ENCODE measurements at regions not wholly inside any gene's neighbourhood (a gene's known extent, or its start where the extent isn't known, plus 50 kb on each side); places are given as distances from the start of the nearest gene placed in this dataset.
"Not testable (repeated sequence)": the region's sequence is repeated elsewhere in the genome, so short reads cannot be mapped to it uniquely, and the experiment has no call there.

DNA sequence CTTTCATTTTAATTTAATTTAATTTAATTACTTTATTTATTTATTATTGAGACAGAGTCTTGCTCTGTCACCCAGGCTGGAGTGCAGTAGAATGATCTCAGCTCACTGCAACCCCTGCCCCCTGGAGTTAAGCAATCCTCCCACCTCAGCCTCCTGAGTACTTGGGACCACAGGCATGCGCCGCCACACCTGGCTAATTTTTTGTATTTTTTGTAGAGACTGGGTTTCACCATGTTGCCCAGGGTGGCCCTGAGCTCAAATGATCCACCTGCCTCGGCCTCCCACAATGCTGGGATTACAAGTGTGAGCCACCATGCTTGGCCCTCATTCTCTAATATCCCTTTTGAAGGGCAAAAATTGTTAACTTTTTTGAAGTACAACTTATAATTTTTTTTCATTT lies 92.9 kb downstream of the XRCC2 start:
- Histone ChIP-seq H3K27me3 (ENCODE audit: insufficient read depth, low read depth, severe bottlenecking) (no peaks in the 10 kb centered on the region), H3K36me3 (no peaks in the 10 kb centered on the region), H3K4me3 (ENCODE audit: low read depth, low read length) (no peak overlapping the region), H3K9me3 (ENCODE audit: severe bottlenecking) (no peaks in the 10 kb centered on the region), H3K27ac (no peak overlapping the region)
- DNase-seq: no peak
- TF ChIP-seq CTCF (IDR thresholded peaks at IDR 0.05; ENCODE audit: low read depth, low read length): no peak

DNA sequence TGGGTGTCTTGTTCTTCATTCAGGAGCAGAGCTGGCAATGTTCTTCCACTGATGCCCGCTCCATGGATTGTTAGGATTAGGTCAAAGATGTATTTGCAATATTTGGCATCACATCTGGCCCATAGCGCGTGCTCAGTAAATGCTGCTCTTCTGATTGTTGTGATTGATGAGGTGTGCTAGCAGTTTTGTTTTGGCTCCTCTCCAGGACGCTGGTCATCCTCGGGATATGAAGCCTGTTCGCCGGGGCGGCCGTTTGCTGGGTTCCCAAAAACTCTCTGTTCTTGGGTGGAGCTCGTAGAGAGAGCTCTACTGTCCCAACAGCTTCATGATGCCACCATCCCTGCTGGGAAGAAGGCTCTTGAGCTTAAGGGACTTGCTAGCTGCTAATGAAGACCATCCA lies 96.9 kb downstream of the XRCC2 start:
- no peak for DNase-seq
- TF ChIP-seq CTCF (IDR thresholded peaks at IDR 0.05; ENCODE audit: low read depth, low read length): no peak
- H3K9me3 ChIP-seq (ENCODE audit: severe bottlenecking): no peaks in the 10 kb centered on the region
- no peaks in the 10 kb centered on the region for H3K36me3 ChIP-seq
- H3K27me3 ChIP-seq (ENCODE audit: insufficient read depth, low read depth, severe bottlenecking): no peaks in the 10 kb centered on the region
- no peak overlapping the region for H3K27ac ChIP-seq
- no peak overlapping the region for H3K4me3 ChIP-seq (ENCODE audit: low read depth, low read length)

DNA sequence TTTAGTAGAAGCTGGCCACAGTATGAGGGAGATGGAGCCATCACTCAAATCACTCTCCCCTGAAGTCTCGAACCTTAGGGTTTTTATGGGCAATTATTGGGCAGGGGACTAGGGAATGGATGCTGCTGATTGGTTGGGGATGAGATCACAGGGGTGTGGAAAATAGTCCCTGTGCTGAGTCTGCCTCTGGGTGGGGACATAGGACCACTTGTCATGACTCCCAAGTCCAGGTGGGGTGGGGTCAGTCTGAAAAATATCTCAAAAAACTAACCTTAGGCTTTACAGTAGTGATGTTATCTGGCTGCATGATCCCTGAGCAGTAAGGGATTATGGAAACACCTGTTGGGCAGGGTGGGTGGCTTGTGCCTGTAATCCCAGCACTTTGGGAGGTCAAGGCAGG lies 98.6 kb downstream of the XRCC2 start:
- no peaks in the 10 kb centered on the region for H3K9me3 ChIP-seq (ENCODE audit: severe bottlenecking)
- H3K36me3 ChIP-seq: no peaks in the 10 kb centered on the region
- H3K27ac ChIP-seq: no peak overlapping the region
- TF ChIP-seq CTCF (IDR thresholded peaks at IDR 0.05; ENCODE audit: low read depth, low read length): peak; percentile 29; the same call in 1 of the 2 replicates
- no peak overlapping the region for H3K4me3 ChIP-seq (ENCODE audit: low read depth, low read length)
- no peak for DNase-seq
- H3K27me3 ChIP-seq (ENCODE audit: insufficient read depth, low read depth, severe bottlenecking): no peaks in the 10 kb centered on the region

GRCh38 chr7:152574892-152575548 lies 100.9 kb downstream of the XRCC2 start:
- H3K27ac ChIP-seq: no peak overlapping the region
- TF ChIP-seq CTCF (IDR thresholded peaks at IDR 0.05; ENCODE audit: low read depth, low read length): no peak

DNA sequence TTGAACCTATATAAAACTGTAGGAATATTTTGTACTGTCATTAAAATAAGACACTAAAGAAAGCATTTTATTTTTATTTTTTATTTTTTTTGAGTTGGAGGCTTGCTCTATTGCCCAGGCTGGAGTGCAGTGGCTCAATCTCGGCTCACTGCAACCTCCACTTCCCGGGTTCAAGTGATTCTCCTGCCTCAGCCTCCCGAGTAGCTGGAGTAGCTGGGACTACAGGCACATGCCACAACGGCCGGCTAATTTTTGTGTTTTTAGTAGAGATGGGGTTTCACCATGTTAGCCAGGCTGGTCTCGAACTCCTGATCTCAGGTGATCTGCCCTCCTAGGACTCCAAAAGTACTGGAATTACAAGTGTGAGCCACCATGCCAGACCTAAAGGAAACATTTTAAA lies 102.8 kb downstream of the XRCC2 start:
- not testable (repeated sequence) for H3K27ac ChIP-seq; DNase-seq; H3K9me3 ChIP-seq (ENCODE audit: severe bottlenecking); H3K4me3 ChIP-seq (ENCODE audit: low read depth, low read length); H3K27me3 ChIP-seq (ENCODE audit: insufficient read depth, low read depth, severe bottlenecking); H3K36me3 ChIP-seq

More at GRCh38 chr7:152574892-152575548, 100.9 kb downstream of the XRCC2 start:
- Histone ChIP-seq H3K9me3 (ENCODE audit: severe bottlenecking) (no peaks in the 10 kb centered on the region), H3K4me3 (ENCODE audit: low read depth, low read length) (no peak overlapping the region), H3K27me3 (ENCODE audit: insufficient read depth, low read depth, severe bottlenecking) (no peaks in the 10 kb centered on the region), H3K36me3 (no peaks in the 10 kb centered on the region)
- DNase-seq: no peak

- H3K36me3 ChIP-seq: no peaks in the 10 kb centered on the region
- no peak overlapping the region for H3K27ac ChIP-seq
- no peak overlapping the region for H3K4me3 ChIP-seq (ENCODE audit: low read depth, low read length)
- no peaks in the 10 kb centered on the region for H3K9me3 ChIP-seq (ENCODE audit: severe bottlenecking)
- TF ChIP-seq CTCF (IDR thresholded peaks at IDR 0.05; ENCODE audit: low read depth, low read length): no peak
- H3K27me3 ChIP-seq (ENCODE audit: insufficient read depth, low read depth, severe bottlenecking): no peaks in the 10 kb centered on the region
- no peak for DNase-seq
Measured at GRCh38 chr7:152572101-152572500, 103.8 kb downstream of the XRCC2 start.

Measured in WERI-Rb-1 (cell line).